ENCODE measurements at regions not wholly inside any gene's neighbourhood (a gene's known extent, or its start where the extent isn't known, plus 50 kb on each side); places are given as distances from the start of the nearest gene placed in this dataset.

GRCh38 chr5:130693509-130693908 is 471.5 kb downstream of the HINT1 start:
- intact Hi-C loops (cut with DNase I; ENCODE audit: low total_unique reads): no loop called here
- 83 to 85% methylated on average over 4 of the region's 4 CpGs for WGBS, 2 donors (ENCODE audit: low coverage in 1 of 2)
- H3K9me3 ChIP-seq: no peaks in the 10 kb centered on the region
- H3K27me3 ChIP-seq: no peaks in the 10 kb centered on the region
- H3K4me3 ChIP-seq: no peak overlapping the region
- no peak overlapping the region for H3K27ac ChIP-seq
- H3K36me3 ChIP-seq: no peaks in the 10 kb centered on the region
- TF ChIP-seq POLR2AphosphoS5 (IDR thresholded peaks at IDR 0.05): no peak
- TF ChIP-seq CTCF (IDR thresholded peaks at IDR 0.05): no peak
- TF ChIP-seq EP300 (IDR thresholded peaks at IDR 0.05; ENCODE audit: low read depth): no peak
- TF ChIP-seq POLR2A (IDR thresholded peaks at IDR 0.05): no peak
- DNase-seq: no peak
- no peaks in the 10 kb centered on the region for H3K4me1 ChIP-seq
- in situ Hi-C loops (cut with MboI; ENCODE audit: low pct_ligation_motif_present in 1 of 4, low pct_unique_long_range_greater_than_20kb in 1 of 4, low sequenced_read_pairs in 3 of 4): no loop called here

- Histone ChIP-seq H3K4me1 (no peaks in the 10 kb centered on the region), H3K9me3 (no peaks in the 10 kb centered on the region), H3K27me3 (no peaks in the 10 kb centered on the region), H3K36me3 (no peaks in the 10 kb centered on the region), H3K4me3 (no peak overlapping the region), H3K27ac (no peak overlapping the region)
- TF ChIP-seq EP300 (IDR thresholded peaks at IDR 0.05; ENCODE audit: low read depth) (no peak), CTCF (IDR thresholded peaks at IDR 0.05) (no peak), POLR2AphosphoS5 (IDR thresholded peaks at IDR 0.05) (no peak), POLR2A (IDR thresholded peaks at IDR 0.05) (no peak)
- DNase-seq: no peak
- in situ Hi-C loops (cut with MboI; ENCODE audit: low pct_ligation_motif_present in 1 of 4, low pct_unique_long_range_greater_than_20kb in 1 of 4, low sequenced_read_pairs in 3 of 4) (no loop called here), intact Hi-C loops (cut with DNase I; ENCODE audit: low total_unique reads) (no loop called here)
- 40% methylated on average over 1 of the region's 1 CpG; no CpG with 5 or more reads in 1 of the 2 donors for WGBS, 2 donors (ENCODE audit: low coverage in 1 of 2)
Measured at GRCh38 chr5:130692770-130693169, 472.3 kb downstream of the HINT1 start.

- intact Hi-C loops (cut with DNase I; ENCODE audit: low total_unique reads): no loop called here
- no peaks in the 10 kb centered on the region for H3K4me1 ChIP-seq
- H3K27me3 ChIP-seq: no peaks in the 10 kb centered on the region
- no peak overlapping the region for H3K27ac ChIP-seq
- TF ChIP-seq EP300 (IDR thresholded peaks at IDR 0.05; ENCODE audit: low read depth): no peak
- TF ChIP-seq CTCF (IDR thresholded peaks at IDR 0.05): no peak
- no peak for TF ChIP-seq POLR2AphosphoS5 (IDR thresholded peaks at IDR 0.05)
- no peak for TF ChIP-seq POLR2A (IDR thresholded peaks at IDR 0.05)
- in situ Hi-C loops (cut with MboI; ENCODE audit: low pct_ligation_motif_present in 1 of 4, low pct_unique_long_range_greater_than_20kb in 1 of 4, low sequenced_read_pairs in 3 of 4): no loop called here
- WGBS, 2 donors (ENCODE audit: low coverage in 1 of 2): 46 to 73% methylated on average over 4 of the region's 4 CpGs
- no peak overlapping the region for H3K4me3 ChIP-seq
- no peak for DNase-seq
- H3K36me3 ChIP-seq: no peaks in the 10 kb centered on the region
- no peaks in the 10 kb centered on the region for H3K9me3 ChIP-seq
Measured at GRCh38 chr5:130689831-130690230, 475.2 kb downstream of the HINT1 start.

- Histone ChIP-seq H3K4me3 (no peak overlapping the region), H3K4me1 (no peaks in the 10 kb centered on the region), H3K36me3 (no peaks in the 10 kb centered on the region), H3K27ac (no peak overlapping the region), H3K27me3 (no peaks in the 10 kb centered on the region), H3K9me3 (no peaks in the 10 kb centered on the region)
- DNase-seq: no peak
- in situ Hi-C loops (cut with MboI; ENCODE audit: low pct_ligation_motif_present in 1 of 4, low pct_unique_long_range_greater_than_20kb in 1 of 4, low sequenced_read_pairs in 3 of 4): no loop called here
- WGBS, 2 donors (ENCODE audit: low coverage in 1 of 2): 73% methylated on average over 7 of the region's 7 CpGs; no CpG with 5 or more reads in 1 of the 2 donors
- TF ChIP-seq POLR2AphosphoS5 (IDR thresholded peaks at IDR 0.05): no peak
- no peak for TF ChIP-seq POLR2A (IDR thresholded peaks at IDR 0.05)
- no peak for TF ChIP-seq CTCF (IDR thresholded peaks at IDR 0.05)
- TF ChIP-seq EP300 (IDR thresholded peaks at IDR 0.05; ENCODE audit: low read depth): no peak
- intact Hi-C loops (cut with DNase I; ENCODE audit: low total_unique reads): no loop called here
Measured at GRCh38 chr5:130687085-130687733, 477.8 kb downstream of the HINT1 start.

Measured in transverse colon (tissue), 4 donors.